ENCODE measurements at regions not wholly inside any gene's neighbourhood (a gene's known extent, or its start where the extent isn't known, plus 50 kb on each side); places are given as distances from the start of the nearest gene placed in this dataset.

- no peak for DNase-seq
These were observed 289.8 kb downstream of the CTTN start for GRCh38 chr11:70688142-70688541.

- DNase-seq = no peak
These were observed 291.4 kb downstream of the CTTN start for GRCh38 chr11:70689764-70690163.

DNA sequence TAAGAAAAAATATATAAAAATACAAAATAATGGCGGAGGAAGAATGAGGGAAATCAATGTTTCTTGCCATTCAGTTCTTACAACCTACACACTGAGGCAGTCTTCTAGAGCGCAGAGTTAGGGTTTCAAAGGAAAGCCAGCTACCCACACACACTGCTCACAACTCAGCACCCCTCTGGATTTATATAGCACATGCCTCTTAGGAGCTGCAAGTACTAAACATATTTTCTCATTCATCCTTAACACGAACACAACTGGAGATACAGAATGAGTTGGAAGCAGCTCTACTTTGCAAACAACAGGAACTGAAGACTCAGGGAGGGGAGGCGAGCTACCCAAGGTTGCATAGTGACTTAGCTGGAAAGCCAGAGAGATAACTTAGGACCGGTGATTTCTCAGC, 293.8 kb downstream of the CTTN start:
- DNase-seq = no peak

DNA sequence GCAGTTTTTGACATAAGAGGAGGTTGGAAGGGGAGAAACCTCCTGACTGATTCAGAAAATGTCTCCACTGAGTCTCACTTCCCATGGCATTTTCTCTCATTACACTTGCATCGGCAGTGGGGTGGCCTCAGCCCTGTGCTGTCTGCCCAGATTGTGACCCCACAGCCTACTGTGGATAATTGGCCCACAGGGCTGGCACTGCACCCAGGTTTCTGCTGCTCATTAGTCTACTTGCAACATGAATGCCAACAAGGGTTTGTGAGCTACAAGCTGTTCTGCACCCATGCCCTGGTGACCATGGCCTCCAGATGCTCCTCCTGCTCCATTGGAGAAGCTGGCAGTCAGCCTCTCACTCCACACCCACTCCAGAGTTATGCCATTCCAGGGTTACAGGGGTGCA, 296.0 kb downstream of the CTTN start:
- no peak for DNase-seq

DNA sequence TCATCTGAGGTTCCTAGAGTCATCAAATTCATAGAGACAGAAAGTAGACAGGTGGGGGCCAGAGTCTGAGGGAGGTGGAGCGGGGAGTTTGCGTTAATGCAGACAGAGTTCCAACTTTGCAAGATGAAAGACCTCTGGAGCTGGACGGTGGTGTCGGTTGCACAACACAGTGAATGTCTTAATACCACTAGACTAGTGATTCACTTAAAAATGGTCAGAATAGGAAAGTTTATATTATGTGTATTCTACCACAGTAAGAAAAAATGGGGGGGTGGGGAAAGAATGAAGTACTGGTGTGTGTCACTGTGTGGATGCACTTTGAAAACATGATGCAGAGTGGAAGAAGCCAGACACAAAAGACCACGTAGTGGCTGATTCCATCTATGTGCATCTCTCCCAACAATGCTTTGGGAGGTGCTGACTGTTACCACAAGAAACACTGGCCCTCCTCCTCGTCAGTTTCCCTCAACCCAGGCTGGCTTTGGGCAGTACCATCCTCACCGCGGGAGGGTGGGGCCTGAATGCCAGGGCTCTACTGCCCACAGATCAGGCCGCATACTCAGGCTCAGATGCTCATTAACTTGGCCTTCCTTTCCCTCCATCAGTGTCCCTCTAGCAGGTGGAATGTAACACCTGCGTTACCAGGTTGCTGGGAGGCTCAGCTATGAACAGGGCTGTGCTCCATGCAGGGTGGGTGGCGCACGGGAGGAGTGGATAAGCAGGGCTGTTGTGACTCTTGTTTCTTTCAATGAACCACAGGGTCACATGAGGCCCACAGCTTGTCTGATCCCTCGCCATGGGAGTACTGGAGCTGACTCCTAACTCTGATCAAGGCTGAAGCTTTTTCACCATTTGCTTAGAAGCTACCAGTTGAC, 297.0 kb downstream of the CTTN start:
- DNase-seq = no peak

GRCh38 chr11:70696076-70696475, 297.7 kb downstream of the CTTN start:
- DNase-seq = no peak

DNA sequence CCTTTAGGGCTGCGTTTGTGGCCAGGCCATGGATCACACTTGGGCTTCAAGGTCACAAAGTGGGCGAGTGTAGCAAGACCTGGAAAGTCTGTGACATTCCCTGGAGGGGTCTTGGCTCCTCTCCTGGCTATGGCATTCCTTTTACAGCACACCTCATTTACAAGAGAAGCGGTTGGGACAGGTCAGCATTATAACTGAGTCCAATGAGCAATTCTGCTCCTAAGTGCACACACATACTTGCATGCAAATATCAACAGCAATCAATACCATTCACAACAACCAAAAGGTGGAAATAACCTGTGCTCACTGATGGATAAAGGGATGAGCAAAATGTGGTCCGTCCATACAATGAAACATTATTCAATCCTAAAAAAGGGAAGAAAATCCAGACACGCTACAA, 298.2 kb downstream of the CTTN start:
- no peak for DNase-seq

- DNase-seq = no peak
These were observed 299.4 kb downstream of the CTTN start for GRCh38 chr11:70697701-70698100.

GRCh38 chr11:70698871-70699270, 300.5 kb downstream of the CTTN start:
- DNase-seq = no peak

DNA sequence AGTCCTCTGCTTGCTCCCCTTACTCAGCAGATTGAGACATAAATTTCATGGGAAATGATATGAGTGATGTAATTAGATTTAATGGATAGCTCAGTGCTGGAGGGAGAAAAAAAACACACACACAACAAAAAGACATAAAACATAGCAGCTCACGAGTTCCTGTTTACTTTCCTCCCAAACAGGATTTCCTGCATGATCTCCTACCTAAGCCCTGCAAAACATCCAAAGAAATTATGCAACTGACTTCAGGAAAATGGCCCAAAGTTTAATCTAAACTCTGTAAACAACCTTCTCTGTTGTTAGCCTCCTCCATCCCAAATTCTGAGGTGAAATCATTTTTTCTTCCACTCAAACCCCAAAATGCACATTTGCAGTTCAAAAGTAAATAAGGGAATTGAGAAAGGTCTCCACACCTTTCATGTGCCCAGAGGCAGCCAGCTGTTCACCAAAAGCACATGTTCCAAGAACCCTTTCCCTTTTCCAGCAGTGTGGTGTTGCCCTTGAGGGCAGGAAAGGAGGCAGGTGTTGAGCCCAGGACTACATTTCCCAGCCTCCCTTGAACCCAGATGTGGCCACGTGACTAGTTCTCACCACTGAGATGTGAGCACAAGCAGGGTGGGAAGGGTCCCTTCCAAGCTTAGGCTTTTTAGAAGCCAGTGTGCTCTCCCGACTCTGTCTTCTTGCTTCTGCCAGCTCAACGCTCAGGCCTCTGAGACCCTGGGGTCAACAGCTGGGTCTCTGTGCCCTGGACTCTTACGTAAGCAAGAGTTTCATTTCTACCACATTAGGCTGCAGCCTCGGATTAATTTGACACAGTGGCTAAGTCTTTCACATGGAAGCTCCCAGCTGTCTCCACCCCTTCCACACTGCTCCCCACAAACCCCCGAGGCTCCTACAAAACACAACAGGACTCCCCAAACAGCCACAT, 301.2 kb downstream of the CTTN start:
- no peak for DNase-seq

DNA sequence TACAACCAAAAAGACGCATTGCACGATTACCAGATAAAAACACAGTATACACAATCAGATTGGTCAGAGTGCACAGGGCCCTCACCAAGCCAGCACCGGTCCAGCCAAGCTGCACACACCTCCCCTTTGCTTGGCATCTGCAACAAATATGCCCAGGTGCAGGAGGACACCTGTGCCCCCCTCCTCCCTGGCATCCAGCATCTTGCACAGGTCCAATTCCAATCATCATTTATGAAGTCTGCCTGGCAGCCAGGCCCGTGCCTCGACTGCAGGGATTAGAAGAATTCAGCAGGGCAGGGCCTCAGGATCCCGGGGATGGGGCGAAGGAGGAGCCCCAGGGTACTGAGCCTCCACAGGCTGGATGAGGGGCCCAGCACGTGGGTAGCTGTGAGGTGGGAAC, 302.1 kb downstream of the CTTN start:
- DNase-seq = no peak

DNA sequence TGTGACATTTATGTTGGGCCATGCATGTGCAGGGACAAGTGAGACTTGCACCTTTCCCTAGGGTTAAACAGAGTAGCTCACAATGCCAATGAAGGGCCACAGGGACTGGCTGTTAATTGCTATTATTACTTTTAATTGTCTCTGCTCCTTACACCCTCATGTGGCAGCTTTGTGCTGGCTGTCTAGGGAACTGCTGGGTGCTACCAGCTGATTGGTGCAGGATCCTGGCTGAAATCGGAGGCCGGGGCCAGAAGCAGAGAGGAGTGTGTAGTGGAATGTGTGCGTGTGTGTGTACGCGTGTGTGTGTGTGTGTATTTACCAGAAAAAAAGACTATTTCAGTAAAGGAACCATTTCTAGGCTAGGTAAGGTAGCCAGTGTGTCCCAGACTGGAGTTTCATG, 302.5 kb downstream of the CTTN start:
- DNase-seq = no peak

GRCh38 chr11:70702040-70702648, 303.8 kb downstream of the CTTN start:
- DNase-seq = no peak

DNA sequence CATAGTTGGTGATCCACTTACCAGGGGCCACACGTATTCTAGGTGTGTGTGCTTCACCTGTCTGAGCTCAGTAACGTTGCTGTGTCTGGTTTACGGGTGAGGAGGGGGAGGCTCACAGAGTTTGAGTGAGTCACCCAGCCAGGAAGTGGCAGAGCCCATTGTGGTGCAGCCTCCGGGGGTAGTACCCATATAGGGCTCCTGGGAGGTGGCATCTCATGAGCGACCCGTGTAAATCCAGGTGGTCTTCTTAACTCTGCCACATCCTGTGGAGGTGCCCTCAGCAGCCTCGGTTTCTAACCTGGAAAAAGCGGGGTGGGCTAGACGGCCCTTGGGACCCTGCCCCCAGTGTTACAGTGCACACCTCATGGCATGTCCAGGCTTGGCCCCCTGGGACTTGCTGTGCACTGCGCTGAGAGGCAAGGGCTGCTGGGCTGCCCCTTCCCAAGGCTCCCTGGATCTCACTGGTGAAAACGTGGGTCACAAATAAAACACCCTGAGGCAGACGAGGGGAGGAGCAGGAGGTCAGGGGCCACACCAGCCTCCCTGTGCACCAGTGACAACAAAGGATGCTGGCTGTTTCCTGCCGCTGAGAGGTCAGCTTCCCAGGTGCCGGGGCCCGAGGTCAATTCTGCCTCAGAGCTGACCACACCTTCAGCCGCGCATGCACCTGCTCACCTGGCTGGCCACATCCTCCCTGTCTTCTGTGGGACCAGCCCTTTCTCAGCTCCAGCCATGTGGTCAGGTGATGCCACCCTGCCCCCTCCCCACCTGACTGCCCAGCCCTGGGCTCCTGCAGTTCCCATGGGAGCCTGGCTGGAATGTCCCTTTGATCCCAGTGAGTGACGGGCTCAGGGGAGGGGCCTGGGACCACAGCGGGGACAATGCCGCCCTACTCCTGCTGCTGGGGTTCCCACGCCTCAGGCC, 305.1 kb downstream of the CTTN start:
- no peak for DNase-seq

DNA sequence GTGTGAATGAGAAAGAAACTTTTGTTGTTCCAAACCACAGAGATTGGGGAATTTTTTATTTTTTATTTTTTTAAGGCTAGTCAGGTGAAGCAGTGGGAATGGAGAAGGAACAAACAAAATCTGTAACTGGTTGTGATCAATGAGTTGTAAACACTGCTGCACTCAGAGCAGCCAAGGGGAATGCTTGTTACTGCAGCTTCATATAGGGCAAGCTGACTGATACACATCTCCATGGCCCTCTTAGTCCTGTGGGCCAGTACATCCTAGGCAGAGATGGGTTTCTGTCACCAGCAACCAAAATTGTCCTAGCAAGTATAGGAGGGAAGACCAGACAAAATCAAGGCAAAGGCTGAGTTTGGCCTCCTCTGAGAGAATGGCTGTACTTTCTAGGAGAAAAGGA, 306.8 kb downstream of the CTTN start:
- DNase-seq = no peak

GRCh38 chr11:70705930-70706329, 307.6 kb downstream of the CTTN start:
- DNase-seq = no peak

DNA sequence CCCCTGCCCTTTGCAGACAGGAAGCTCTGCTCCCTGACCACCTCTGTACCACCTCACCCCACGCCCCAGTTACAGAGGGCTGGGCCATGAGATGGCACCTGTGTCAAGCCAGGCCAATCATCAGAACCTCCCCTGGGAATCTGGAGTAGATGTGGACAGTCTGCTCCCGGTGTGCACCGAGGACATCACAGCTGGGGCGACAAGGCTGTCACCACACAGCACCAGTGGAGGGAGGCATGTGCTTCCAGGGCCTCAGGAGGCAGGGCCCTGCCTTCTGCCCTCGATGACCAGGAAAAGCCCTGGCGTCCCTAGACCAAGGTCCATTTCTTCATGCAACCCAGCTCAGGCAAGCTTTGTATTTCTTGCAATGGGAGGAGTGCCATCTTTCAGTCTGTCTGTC, 309.5 kb downstream of the CTTN start:
- DNase-seq = no peak

GRCh38 chr11:70709596-70709995, 311.3 kb downstream of the CTTN start:
- DNase-seq = no peak

GRCh38 chr11:70710192-70710591, 311.9 kb downstream of the CTTN start:
- no peak for DNase-seq

DNA sequence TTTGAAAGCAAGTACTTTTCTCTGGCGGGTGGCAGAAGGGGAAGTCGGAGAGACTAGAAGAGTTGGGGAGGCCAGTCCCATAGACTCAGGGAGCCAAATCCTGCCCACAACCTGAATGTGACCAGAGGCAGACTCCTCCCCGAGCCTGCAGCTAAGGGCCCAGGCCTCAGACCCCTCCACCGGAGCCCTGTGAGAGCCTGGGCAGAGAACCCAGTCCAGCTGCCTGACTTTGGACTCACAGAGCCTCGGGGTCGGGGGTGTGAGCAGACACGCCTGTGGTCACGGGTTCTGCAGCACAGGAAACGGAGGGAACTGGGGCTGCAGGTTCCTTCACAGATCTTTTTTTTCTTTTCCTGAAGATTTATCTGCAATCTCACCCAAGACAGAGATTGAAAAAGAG, 312.3 kb downstream of the CTTN start:
- DNase-seq = no peak

DNA sequence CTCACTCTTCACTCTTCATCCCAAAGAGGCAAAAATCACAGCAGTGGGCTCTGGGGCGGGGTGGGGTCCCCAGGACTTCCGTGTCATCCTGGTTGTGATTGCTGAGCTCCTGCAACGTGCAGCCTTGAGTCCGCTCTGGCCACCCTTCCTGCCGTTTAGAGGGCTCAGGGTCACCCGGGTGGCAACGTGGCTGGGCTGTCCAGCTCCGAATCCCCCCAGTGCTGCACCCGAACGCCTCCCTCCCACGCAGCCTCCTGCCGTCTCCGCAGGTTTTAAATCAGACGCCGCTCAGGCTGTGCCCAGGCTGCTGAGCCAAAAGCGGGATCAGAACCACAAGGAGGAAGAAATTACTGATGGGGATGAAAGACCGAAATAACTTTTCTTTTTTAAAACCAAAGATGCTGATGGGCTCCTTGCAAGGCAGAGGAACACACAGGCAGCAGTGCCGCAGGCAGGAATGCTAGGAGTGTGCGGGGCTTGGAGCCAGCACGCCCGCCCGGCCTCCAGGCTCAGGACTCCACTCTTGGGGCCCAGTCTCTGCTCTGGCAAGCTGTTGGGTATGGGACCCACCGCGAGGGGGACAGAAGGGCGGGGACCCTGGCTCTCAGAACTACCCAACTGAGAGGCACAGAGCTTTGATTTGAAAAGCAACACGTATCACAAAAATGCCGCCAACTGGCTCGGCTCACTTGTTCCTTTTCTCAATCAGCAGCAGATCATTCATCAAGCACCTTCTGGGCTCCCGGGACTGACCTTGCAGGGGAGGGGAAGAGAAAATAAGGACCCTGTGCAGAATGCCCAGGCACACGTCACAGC, 313.0 kb downstream of the CTTN start:
- no peak for DNase-seq

- DNase-seq = no peak
These were observed 313.5 kb downstream of the CTTN start for GRCh38 chr11:70711911-70712185.

Data from stimulated activated CD4-positive, alpha-beta T cell treated with anti-CD3 and anti-CD28 coated beads, Interleukin-1b, Interleukin-23, amount 100 ng/mL, for 48 hours (primary cell).